Upper lobe of left lung (tissue), 4 donors: ENCODE measurements at regions not wholly inside any gene's neighbourhood (a gene's known extent, or its start where the extent isn't known, plus 50 kb on each side); places are given as distances from the start of the nearest gene placed in this dataset.

Source experiments
- CTCF ChIP-seq, 6 experiments: fragments of 450-650 bp in 4 of 6; fragments of 200-600 bp in 2 of 6; sonication (generic) in 2 of 6; IDR thresholded peaks; one replicate each; pipeline ENCODE4 v1.5.1; 2016 to 2019; ENCODE audit warnings: antibody characterized with exemption in 6 of 6
- POLR2A ChIP-seq, 4 donors: fragments of 450-650 bp; IDR thresholded peaks; one replicate each; pipeline ENCODE4 v1.5.1; 2016 to 2017; ENCODE audit warnings: antibody characterized with exemption in 4 of 4, mild to moderate bottlenecking in 2 of 4

GRCh38 chr10:60487543-60487942 lies 97.9 kb upstream of the ANK3 start:
- TF ChIP-seq CTCF (IDR thresholded peaks at IDR 0.05) (no peak), POLR2A (IDR thresholded peaks at IDR 0.05) (no peak)
